Ishikawa (cell line): ENCODE measurements at regions not wholly inside any gene's neighbourhood (a gene's known extent, or its start where the extent isn't known, plus 50 kb on each side); places are given as distances from the start of the nearest gene placed in this dataset.

ENCODE experiments used
- CEBPB ChIP-seq: IDR thresholded peaks from 2 replicates; pipeline ENCODE4 v1.6.1; 2012
- CREB1 ChIP-seq: IDR thresholded peaks from 2 replicates; pipeline ENCODE4 v1.6.1; 2012; ENCODE audit warnings: low read depth
- EGR1 ChIP-seq: IDR thresholded peaks from 2 replicates; pipeline ENCODE4 v1.6.1; 2012
- EP300 ChIP-seq: IDR thresholded peaks from 2 replicates; pipeline ENCODE4 v1.6.1; 2012; ENCODE audit warnings: borderline replicate concordance
- FOXM1 ChIP-seq: IDR thresholded peaks from 2 replicates; pipeline ENCODE4 v1.6.1; 2012; ENCODE audit warnings: low read depth, borderline replicate concordance
- NFIC ChIP-seq: IDR thresholded peaks from 2 replicates; pipeline ENCODE4 v1.6.1; 2012
- RAD21 ChIP-seq: IDR thresholded peaks from 2 replicates; pipeline ENCODE4 v1.6.1; 2012; ENCODE audit warnings: low read depth
- TAF1 ChIP-seq: IDR thresholded peaks from 2 replicates; pipeline ENCODE4 v1.6.1; 2012; ENCODE audit warnings: low read depth, mild to moderate bottlenecking
- TCF12 ChIP-seq: IDR thresholded peaks from 2 replicates; pipeline ENCODE4 v1.6.1; 2012; ENCODE audit warnings: low read depth
- TEAD4 ChIP-seq: IDR thresholded peaks from 2 replicates; pipeline ENCODE4 v1.6.1; 2012
- YY1 ChIP-seq: IDR thresholded peaks from 2 replicates; pipeline ENCODE4 v1.6.1; 2012; ENCODE audit warnings: low read depth
- ZBTB7A ChIP-seq: IDR thresholded peaks from 2 replicates; pipeline ENCODE4 v1.6.1; 2012; ENCODE audit warnings: low read depth
- TF ChIP-seq, protein P1 (sequence below): IDR thresholded peaks from 2 replicates; pipeline ENCODE4 v1.6.1; 2012
- TF ChIP-seq, protein P2 (sequence below): IDR thresholded peaks from 2 replicates; pipeline ENCODE4 v1.6.1; 2012
- TF ChIP-seq, protein P3 (sequence below): IDR thresholded peaks from 2 replicates; pipeline ENCODE4 v1.6.1; 2012; ENCODE audit warnings: low read depth, mild to moderate bottlenecking

DNA sequence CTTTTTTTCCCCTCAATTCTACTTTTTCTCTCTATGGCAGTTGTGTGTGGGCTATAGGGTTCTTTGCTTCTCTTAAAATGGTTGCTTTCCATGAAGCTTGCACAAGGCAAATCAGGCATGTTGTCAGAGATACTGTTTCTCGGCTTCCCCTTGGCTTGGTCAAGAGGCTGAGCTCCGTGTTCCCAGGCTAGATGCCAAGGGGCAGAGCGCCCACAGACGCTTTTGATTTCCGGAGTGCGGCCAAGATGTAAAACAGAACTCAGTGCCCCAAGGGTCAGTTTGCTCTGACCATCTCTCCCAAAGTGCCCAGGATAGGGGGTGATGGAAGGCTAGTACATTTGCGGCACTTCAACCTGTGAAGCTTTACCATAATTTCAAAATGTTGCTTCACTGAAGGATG is 64.2 kb upstream of the DIPK2B start:
- TF ChIP-seq TEAD4 (no peak), NFIC (no peak), EGR1 (no peak), TAF1 (no peak), TCF12 (no peak), YY1 (no peak), CREB1 (no peak)
- TF ChIP-seq, protein P1, sequence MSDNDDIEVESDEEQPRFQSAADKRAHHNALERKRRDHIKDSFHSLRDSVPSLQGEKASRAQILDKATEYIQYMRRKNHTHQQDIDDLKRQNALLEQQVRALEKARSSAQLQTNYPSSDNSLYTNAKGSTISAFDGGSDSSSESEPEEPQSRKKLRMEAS = no peak

DNA sequence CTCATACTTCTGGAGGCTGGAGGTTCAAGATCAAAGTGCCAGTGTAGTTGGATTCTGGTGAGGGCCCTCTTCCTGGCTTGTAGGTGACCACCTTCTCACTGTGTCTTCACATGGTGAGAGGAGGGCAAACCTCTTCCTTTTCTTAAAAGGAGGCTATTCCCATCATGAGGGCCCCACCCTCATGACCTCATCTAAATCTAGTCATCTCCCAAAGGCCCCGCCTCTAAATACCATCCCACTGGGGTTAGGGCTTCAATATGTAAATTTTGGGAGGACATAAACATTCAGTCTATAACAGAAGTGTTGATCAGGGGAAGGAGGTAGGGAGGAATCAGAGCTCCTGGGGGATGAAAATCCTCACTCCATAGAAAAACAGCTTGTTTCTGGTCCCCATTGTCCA is 60.8 kb upstream of the DIPK2B start:
- TF ChIP-seq FOXM1 (no peak), RAD21 (no peak), CEBPB (no peak), NFIC (no peak), EGR1 (no peak)
- TF ChIP-seq, protein P2, sequence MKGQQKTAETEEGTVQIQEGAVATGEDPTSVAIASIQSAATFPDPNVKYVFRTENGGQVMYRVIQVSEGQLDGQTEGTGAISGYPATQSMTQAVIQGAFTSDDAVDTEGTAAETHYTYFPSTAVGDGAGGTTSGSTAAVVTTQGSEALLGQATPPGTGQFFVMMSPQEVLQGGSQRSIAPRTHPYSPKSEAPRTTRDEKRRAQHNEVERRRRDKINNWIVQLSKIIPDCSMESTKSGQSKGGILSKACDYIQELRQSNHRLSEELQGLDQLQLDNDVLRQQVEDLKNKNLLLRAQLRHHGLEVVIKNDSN = no peak
- TF ChIP-seq, protein P1 = no peak
- TF ChIP-seq, protein P3, sequence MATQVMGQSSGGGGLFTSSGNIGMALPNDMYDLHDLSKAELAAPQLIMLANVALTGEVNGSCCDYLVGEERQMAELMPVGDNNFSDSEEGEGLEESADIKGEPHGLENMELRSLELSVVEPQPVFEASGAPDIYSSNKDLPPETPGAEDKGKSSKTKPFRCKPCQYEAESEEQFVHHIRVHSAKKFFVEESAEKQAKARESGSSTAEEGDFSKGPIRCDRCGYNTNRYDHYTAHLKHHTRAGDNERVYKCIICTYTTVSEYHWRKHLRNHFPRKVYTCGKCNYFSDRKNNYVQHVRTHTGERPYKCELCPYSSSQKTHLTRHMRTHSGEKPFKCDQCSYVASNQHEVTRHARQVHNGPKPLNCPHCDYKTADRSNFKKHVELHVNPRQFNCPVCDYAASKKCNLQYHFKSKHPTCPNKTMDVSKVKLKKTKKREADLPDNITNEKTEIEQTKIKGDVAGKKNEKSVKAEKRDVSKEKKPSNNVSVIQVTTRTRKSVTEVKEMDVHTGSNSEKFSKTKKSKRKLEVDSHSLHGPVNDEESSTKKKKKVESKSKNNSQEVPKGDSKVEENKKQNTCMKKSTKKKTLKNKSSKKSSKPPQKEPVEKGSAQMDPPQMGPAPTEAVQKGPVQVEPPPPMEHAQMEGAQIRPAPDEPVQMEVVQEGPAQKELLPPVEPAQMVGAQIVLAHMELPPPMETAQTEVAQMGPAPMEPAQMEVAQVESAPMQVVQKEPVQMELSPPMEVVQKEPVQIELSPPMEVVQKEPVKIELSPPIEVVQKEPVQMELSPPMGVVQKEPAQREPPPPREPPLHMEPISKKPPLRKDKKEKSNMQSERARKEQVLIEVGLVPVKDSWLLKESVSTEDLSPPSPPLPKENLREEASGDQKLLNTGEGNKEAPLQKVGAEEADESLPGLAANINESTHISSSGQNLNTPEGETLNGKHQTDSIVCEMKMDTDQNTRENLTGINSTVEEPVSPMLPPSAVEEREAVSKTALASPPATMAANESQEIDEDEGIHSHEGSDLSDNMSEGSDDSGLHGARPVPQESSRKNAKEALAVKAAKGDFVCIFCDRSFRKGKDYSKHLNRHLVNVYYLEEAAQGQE = no peak

DNA sequence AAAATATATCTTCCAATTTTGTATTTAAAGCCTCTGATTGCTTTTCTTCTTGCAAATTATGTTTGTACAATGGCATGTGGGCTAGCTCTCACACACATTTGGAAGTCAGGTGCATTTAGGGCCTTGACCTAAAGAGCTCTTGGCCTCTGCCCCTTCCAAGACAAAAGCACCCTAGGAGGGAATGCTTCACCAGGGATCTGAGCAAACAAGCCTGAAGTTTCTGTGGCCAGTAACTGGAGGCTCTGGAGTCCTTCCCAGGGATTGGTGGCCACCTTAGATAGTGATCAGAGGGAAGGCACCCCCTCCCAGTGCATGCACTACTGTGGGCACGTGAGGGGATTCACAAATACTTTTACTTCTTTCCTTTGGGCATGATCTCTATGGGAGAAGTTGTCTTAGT is 60.3 kb upstream of the DIPK2B start:
- TF ChIP-seq RAD21 (no peak), ZBTB7A (no peak), CREB1 (no peak), TAF1 (no peak), EP300 (no peak), YY1 (no peak), FOXM1 (no peak), TCF12 (no peak), TEAD4 (no peak), EGR1 (no peak), CEBPB (no peak), NFIC (no peak)
- TF ChIP-seq, protein P1 = no peak
- TF ChIP-seq, protein P2 = no peak
- TF ChIP-seq, protein P3 = no peak

DNA sequence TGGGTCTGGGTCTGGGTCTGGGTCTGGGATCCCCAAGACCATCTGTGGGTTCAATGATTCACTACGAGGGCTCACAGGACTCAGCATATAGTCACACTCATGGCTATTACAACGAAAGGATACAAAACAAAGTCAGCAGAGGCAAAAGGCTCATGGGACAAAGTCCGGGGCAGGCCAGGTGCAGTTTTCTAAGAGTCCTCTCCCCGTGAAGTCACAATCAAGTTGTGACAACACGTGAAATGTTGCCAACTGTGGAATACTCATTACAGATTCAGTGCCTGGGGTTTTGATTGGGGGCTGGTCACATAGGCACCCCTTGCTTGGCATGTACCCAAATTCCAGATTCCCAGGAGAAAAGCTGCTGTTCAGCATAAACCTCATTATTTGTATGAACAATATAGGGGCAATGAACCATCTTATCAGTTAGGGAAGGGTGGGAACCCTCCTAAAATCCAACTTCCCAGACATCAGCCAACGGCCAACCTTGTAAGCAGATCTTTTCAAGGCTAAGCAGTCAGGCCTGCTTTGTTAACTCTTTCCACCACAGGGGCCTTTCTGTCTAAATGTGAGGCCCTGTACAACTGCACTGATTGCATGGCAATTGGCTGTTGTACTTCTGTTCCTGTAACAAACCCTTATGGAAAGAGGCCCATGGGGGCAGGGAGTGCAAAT is 58.2 kb upstream of the DIPK2B start:
- TF ChIP-seq YY1 (no peak), CEBPB (no peak)
- TF ChIP-seq, protein P2 = no peak
